ENCODE measurements at regions not wholly inside any gene's neighbourhood (a gene's known extent, or its start where the extent isn't known, plus 50 kb on each side); places are given as distances from the start of the nearest gene placed in this dataset.

DNA sequence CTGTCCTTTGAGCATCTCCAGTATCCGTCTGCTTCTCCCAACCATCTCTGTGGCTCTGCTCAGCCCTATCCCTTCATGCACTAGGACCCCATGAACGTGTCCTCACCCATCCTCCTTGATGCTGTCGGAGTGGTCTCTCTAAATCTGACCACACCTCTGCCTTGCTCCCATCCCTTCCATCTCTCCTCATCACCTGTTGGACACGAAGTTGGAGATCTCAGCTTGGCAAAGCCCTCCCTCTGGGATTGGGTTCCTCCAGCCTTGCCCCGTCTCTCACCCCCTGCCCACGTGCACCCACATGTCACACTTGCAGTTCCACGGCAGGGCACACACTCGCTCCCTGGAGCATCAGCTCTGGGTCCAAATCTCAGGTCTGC lies 135.7 kb downstream of the ACTL8 start:
- TF ChIP-seq, protein P1, sequence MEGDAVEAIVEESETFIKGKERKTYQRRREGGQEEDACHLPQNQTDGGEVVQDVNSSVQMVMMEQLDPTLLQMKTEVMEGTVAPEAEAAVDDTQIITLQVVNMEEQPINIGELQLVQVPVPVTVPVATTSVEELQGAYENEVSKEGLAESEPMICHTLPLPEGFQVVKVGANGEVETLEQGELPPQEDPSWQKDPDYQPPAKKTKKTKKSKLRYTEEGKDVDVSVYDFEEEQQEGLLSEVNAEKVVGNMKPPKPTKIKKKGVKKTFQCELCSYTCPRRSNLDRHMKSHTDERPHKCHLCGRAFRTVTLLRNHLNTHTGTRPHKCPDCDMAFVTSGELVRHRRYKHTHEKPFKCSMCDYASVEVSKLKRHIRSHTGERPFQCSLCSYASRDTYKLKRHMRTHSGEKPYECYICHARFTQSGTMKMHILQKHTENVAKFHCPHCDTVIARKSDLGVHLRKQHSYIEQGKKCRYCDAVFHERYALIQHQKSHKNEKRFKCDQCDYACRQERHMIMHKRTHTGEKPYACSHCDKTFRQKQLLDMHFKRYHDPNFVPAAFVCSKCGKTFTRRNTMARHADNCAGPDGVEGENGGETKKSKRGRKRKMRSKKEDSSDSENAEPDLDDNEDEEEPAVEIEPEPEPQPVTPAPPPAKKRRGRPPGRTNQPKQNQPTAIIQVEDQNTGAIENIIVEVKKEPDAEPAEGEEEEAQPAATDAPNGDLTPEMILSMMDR (conservative IDR thresholded peaks at IDR 0.05; ENCODE audit: low read length): no peak
- TF ChIP-seq EZH2phosphoT487 (IDR thresholded peaks at IDR 0.05; ENCODE audit: borderline replicate concordance): no peak
